HCT116 (cell line): ENCODE measurements at regions not wholly inside any gene's neighbourhood (a gene's known extent, or its start where the extent isn't known, plus 50 kb on each side); places are given as distances from the start of the nearest gene placed in this dataset.

Experiments
- ATAC-seq: fragments of 200-7000 bp; cut with Tn5 transposase; 2 replicates; pipeline ENCODE4 v1.9.1; 2020; ENCODE audit warnings: mild to moderate bottlenecking, moderate library complexity
- BruUV-seq: library from RNA; stranded (reverse); fragments of 400-500 nt; replicated peaks from 2 replicates; lab custom pipeline; 2021; lab: Mats Ljungman, UMichigan
- CTCF ChIA-PET: fragments of 300-600 bp; sonication (Branson Sonifier 250); formaldehyde crosslinking; loops from one replicate; lab custom pipeline; 2021; ENCODE audit warnings: antibody characterized with exemption; lab: Charles Lee
- POLR2A ChIA-PET: fragments of 300-600, 350-600 bp; sonication (Branson Sonifier 250); formaldehyde crosslinking; loops from one replicate; lab custom pipeline; 2021; ENCODE audit warnings: antibody characterized with exemption; lab: Charles Lee
- RAD21 ChIA-PET, 2 experiments: fragments of 300-600 bp; sonication (Branson Sonifier 250); formaldehyde crosslinking; loops; one replicate each; lab custom pipeline; 2023; ENCODE audit warnings: low total read pairs in 2 of 2; ENCODE audit not compliant: uncharacterized antibody in 2 of 2, unreplicated experiment in 2 of 2, low non-redundant PET in 1 of 2; lab: Charles Lee
- DNase-seq: peaks from one replicate; pipeline ENCODE4 v3.0.0-alpha.2; 2010; ENCODE audit warnings: low read depth, low spot score
- H2AFZ ChIP-seq: fragments of 200-600 bp; shearing (Covaris generic), sonication (generic); 2 replicates; pipeline ENCODE4 v1.6.1; 2017; ENCODE audit warnings: low read depth, mixed run types, mixed read lengths, antibody characterized with exemption, low read length; ENCODE audit not compliant: poor library complexity, severe bottlenecking
- H3K27ac ChIP-seq: 2 replicates; pipeline ENCODE4 v1.5.1; 2012; ENCODE audit warnings: low read depth, low read length
- H3K27me3 ChIP-seq: fragments of 200-600 bp; sonication (generic); 2 replicates; pipeline ENCODE4 v1.6.1; 2016; ENCODE audit warnings: mixed run types, low read length, mixed read lengths; ENCODE audit not compliant: insufficient read depth
- H3K36me3 ChIP-seq, 2 experiments: fragments of 200-500 bp in 1 of 2; fragments of 200-600 bp in 1 of 2; sonication (Bioruptor generic) in 1 of 2; sonication (generic) in 1 of 2; 2 replicates each; pipeline versions ENCODE4 v1.5.1 to v1.6.1; 2014 to 2016; ENCODE audit warnings: low read length in 2 of 2, inconsistent platforms in 1 of 2, mixed read lengths in 1 of 2, mixed run types in 1 of 2; ENCODE audit not compliant: insufficient read depth in 2 of 2, control insufficient read depth in 1 of 2
- H3K4me1 ChIP-seq, 2 experiments: fragments of 200-600 bp in 1 of 2; sonication (generic) in 1 of 2; 2 replicates each; pipeline versions ENCODE4 v1.5.1 to v1.6.1; 2012 to 2017; ENCODE audit warnings: low read length in 2 of 2, inconsistent platforms in 1 of 2, mild to moderate bottlenecking in 1 of 2, mixed read lengths in 1 of 2, mixed run types in 1 of 2, moderate library complexity in 1 of 2; ENCODE audit not compliant: insufficient read depth in 2 of 2, control insufficient read depth in 1 of 2
- H3K4me2 ChIP-seq: fragments of 200-600 bp; sonication (generic); 2 replicates; pipeline ENCODE4 v1.6.1; 2017; ENCODE audit warnings: mixed run types, low read length, mixed read lengths
- H3K4me3 ChIP-seq, 2 experiments: fragments of 200-600 bp in 1 of 2; sonication (generic) in 1 of 2; replicated peaks in 1 of 2; 2 replicates each; pipeline ENCODE4 v1.5.1; 2011 to 2016; ENCODE audit warnings: low read length in 2 of 2, control low read depth in 1 of 2, low read depth in 1 of 2, mild to moderate bottlenecking in 1 of 2, mixed read lengths in 1 of 2, mixed run types in 1 of 2
- H3K79me2 ChIP-seq: fragments of 200-600 bp; sonication (generic); 2 replicates; pipeline ENCODE4 v1.6.1; 2017; ENCODE audit warnings: mild to moderate bottlenecking, mixed run types, low read length, moderate library complexity, mixed read lengths; ENCODE audit not compliant: insufficient read depth
- H3K9ac ChIP-seq: fragments of 200-600 bp; sonication (generic); 2 replicates; pipeline ENCODE4 v1.6.1; 2016; ENCODE audit warnings: low read length, mixed read lengths
- H3K9me2 ChIP-seq: fragments of 200-600 bp; sonication (generic), shearing (Covaris generic); 2 replicates; pipeline ENCODE4 v1.6.1; 2017; ENCODE audit warnings: mixed run types, mild to moderate bottlenecking, moderate library complexity; ENCODE audit not compliant: insufficient read depth
- H3K9me3 ChIP-seq, 2 experiments: fragments of 200-500 bp in 1 of 2; fragments of 200-600 bp in 1 of 2; sonication (Bioruptor generic) in 1 of 2; sonication (generic) in 1 of 2; 2 replicates each; pipeline ENCODE4 v1.6.1; 2014 to 2017; ENCODE audit warnings: low read length in 2 of 2, mixed read lengths in 2 of 2, inconsistent platforms in 1 of 2, low read depth in 1 of 2, mild to moderate bottlenecking in 1 of 2, mixed run types in 1 of 2, moderate library complexity in 1 of 2; ENCODE audit not compliant: control insufficient read depth in 1 of 2, insufficient read depth in 1 of 2
- H4K20me1 ChIP-seq: fragments of 200-600 bp; sonication (generic), shearing (Covaris generic); 2 replicates; pipeline ENCODE4 v1.6.1; 2017; ENCODE audit warnings: mixed run types, mild to moderate bottlenecking, moderate library complexity; ENCODE audit not compliant: insufficient read depth
- CBX3 ChIP-seq: IDR thresholded peaks from 2 replicates; pipeline ENCODE4 v1.6.1; 2012; ENCODE audit warnings: low read depth
- CEBPB ChIP-seq: IDR thresholded peaks from 2 replicates; pipeline ENCODE4 v1.6.1; 2012; ENCODE audit warnings: low read depth
- CTCF ChIP-seq, 3 experiments: fragments of 200-600 bp in 1 of 3; sonication (generic) in 1 of 3; IDR thresholded peaks in 2 of 3; conservative IDR thresholded peaks in 1 of 3; 2 replicates each; pipeline ENCODE4 v1.5.1; 2012 to 2017; ENCODE audit warnings: low read depth in 2 of 3, low read length in 2 of 3, antibody characterized with exemption in 1 of 3, borderline replicate concordance in 1 of 3, control low read depth in 1 of 3, mild to moderate bottlenecking in 1 of 3, mixed read lengths in 1 of 3, mixed run types in 1 of 3, moderate library complexity in 1 of 3; ENCODE audit not compliant: insufficient read depth in 1 of 3
- ELF1 ChIP-seq: IDR thresholded peaks from 2 replicates; pipeline ENCODE4 v1.6.1; 2012; ENCODE audit warnings: low read depth, borderline replicate concordance
- EZH2 ChIP-seq: fragments of 200-600 bp; sonication (generic); IDR thresholded peaks from 2 replicates; pipeline ENCODE4 v1.6.1; 2017; ENCODE audit warnings: antibody characterized with exemption, mixed run types
- EZH2phosphoT487 ChIP-seq: fragments of 200-600 bp; IDR thresholded peaks from 2 replicates; pipeline ENCODE4 v1.6.1; 2018; ENCODE audit warnings: antibody characterized with exemption, borderline replicate concordance
- FOSL1 ChIP-seq: IDR thresholded peaks from 2 replicates; pipeline ENCODE4 v1.6.1; 2012; ENCODE audit warnings: low read depth
- JUND ChIP-seq: IDR thresholded peaks from 2 replicates; pipeline ENCODE4 v1.6.1; 2012
- MAX ChIP-seq: IDR thresholded peaks from 2 replicates; pipeline ENCODE4 v1.6.1; 2012
- RAD21 ChIP-seq: IDR thresholded peaks from 2 replicates; pipeline ENCODE4 v1.6.1; 2012; ENCODE audit warnings: low read depth, mild to moderate bottlenecking
- SP1 ChIP-seq: IDR thresholded peaks from 2 replicates; pipeline ENCODE4 v1.6.1; 2012; ENCODE audit warnings: low read depth
- SRF ChIP-seq: IDR thresholded peaks from 2 replicates; pipeline ENCODE4 v1.6.1; 2012; ENCODE audit warnings: low read depth
- YY1 ChIP-seq: IDR thresholded peaks from 2 replicates; pipeline ENCODE4 v1.6.1; 2011; ENCODE audit warnings: low read length, low read depth, moderate library complexity, mild to moderate bottlenecking; ENCODE audit not compliant: insufficient replicate concordance; ENCODE audit errors: extremely low read depth
- ZFX ChIP-seq: fragments of 450-650 bp; IDR thresholded peaks from 2 replicates; pipeline ENCODE4 v1.6.1; 2017
- intact Hi-C: fragments of 100-400 bp; cut with micrococcal nuclease; formaldehyde crosslinking; loops from 2 replicates; pipeline ENCODE4 v1.10.0; 2022
- TF ChIP-seq, protein P1 (sequence below): IDR thresholded peaks from 2 replicates; pipeline ENCODE4 v1.6.1; 2012
- TF ChIP-seq, protein P2 (sequence below): IDR thresholded peaks from 2 replicates; pipeline ENCODE4 v1.6.1; 2011; ENCODE audit warnings: mild to moderate bottlenecking, low read length, moderate library complexity; ENCODE audit not compliant: insufficient replicate concordance; ENCODE audit errors: extremely low read depth

GRCh38 chr20:55584307-55584706 lies 421.0 kb downstream of the CBLN4 start:
- TF ChIP-seq JUND (no peak), CEBPB (no peak), SRF (no peak), MAX (no peak), CBX3 (no peak), EZH2phosphoT487 (no peak), ELF1 (no peak), EZH2 (no peak), RAD21 (no peak), YY1 (no peak), ZFX (no peak), SP1 (no peak), CTCF (IDR thresholded peaks at IDR 0.05 in 2 of 3, conservative IDR thresholded peaks at IDR 0.05 in 1 of 3; ENCODE audit: borderline replicate concordance in 1 of 3, insufficient read depth in 1 of 3, low read depth in 2 of 3, low read length in 2 of 3) (no peak), FOSL1 (no peak)
- TF ChIP-seq, protein P1, sequence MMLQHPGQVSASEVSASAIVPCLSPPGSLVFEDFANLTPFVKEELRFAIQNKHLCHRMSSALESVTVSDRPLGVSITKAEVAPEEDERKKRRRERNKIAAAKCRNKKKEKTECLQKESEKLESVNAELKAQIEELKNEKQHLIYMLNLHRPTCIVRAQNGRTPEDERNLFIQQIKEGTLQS, result no peak
- TF ChIP-seq, protein P2, sequence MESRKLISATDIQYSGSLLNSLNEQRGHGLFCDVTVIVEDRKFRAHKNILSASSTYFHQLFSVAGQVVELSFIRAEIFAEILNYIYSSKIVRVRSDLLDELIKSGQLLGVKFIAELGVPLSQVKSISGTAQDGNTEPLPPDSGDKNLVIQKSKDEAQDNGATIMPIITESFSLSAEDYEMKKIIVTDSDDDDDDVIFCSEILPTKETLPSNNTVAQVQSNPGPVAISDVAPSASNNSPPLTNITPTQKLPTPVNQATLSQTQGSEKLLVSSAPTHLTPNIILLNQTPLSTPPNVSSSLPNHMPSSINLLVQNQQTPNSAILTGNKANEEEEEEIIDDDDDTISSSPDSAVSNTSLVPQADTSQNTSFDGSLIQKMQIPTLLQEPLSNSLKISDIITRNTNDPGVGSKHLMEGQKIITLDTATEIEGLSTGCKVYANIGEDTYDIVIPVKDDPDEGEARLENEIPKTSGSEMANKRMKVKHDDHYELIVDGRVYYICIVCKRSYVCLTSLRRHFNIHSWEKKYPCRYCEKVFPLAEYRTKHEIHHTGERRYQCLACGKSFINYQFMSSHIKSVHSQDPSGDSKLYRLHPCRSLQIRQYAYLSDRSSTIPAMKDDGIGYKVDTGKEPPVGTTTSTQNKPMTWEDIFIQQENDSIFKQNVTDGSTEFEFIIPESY, result no peak
- H3K27me3 ChIP-seq, result no peaks in the 10 kb centered on the region
- DNase-seq, result no peak
- ChIA-PET RAD21 (no interaction called here), CTCF (no interaction called here), POLR2A (no interaction called here)
- BruUV-seq, result no TSS peak
- intact Hi-C loops, result no loop called here
- no peak overlapping the region for H3K4me3 ChIP-seq
- no peak overlapping the region for H3K9ac ChIP-seq
- H4K20me1 ChIP-seq, result no peaks in the 10 kb centered on the region
- no peak overlapping the region for H3K27ac ChIP-seq
- H3K9me3 ChIP-seq, result peaks cover 15 to 33% of the 10 kb centered on the region in 2 experiments; a peak in 3 of 4 replicates
- H3K79me2 ChIP-seq, result no peaks in the 10 kb centered on the region
- H3K9me2 ChIP-seq, result no peaks in the 10 kb centered on the region
- no peaks in the 10 kb centered on the region for H3K36me3 ChIP-seq
- H2AFZ ChIP-seq, result no peak overlapping the region
- H3K4me1 ChIP-seq, result no peaks in the 10 kb centered on the region
- H3K4me2 ChIP-seq, result no peak overlapping the region
- ATAC-seq, result no peak
